HL-60 (cell line): ENCODE measurements at regions not wholly inside any gene's neighbourhood (a gene's known extent, or its start where the extent isn't known, plus 50 kb on each side); places are given as distances from the start of the nearest gene placed in this dataset.

Experiments
- DNase-seq, 2 experiments: peaks; one replicate each; pipeline ENCODE4 v3.0.0-alpha.2; 2010 to 2020; ENCODE audit warnings: low read depth in 1 of 2, low spot score in 1 of 2
- H3K27ac ChIP-seq: fragments of 250-450 bp; sonication (Bioruptor Pico); replicated peaks from 2 replicates; pipeline ENCODE4 v1.5.1; 2020; ENCODE audit warnings: mild to moderate bottlenecking, moderate library complexity
- H3K27me3 ChIP-seq: fragments of 250-450 bp; sonication (Bioruptor Pico); 2 replicates; pipeline ENCODE4 v1.5.1; 2021; ENCODE audit warnings: mild to moderate bottlenecking, moderate library complexity; ENCODE audit not compliant: insufficient read depth, poor library complexity, severe bottlenecking
- H3K4me3 ChIP-seq: replicated peaks from 2 replicates; pipeline ENCODE4 v1.5.1; 2011; ENCODE audit warnings: mild to moderate bottlenecking, control low read depth, low read length; ENCODE audit not compliant: insufficient read depth
- GABPA ChIP-seq: IDR thresholded peaks from 2 replicates; pipeline ENCODE4 v1.6.1; 2012; ENCODE audit warnings: low read depth
- POLR2AphosphoS5 ChIP-seq: IDR thresholded peaks from 2 replicates; pipeline ENCODE4 v1.6.1; 2012; ENCODE audit warnings: low read depth
- SPI1 ChIP-seq: IDR thresholded peaks from 2 replicates; pipeline ENCODE4 v1.6.1; 2012; ENCODE audit warnings: low read depth, mild to moderate bottlenecking, borderline replicate concordance
- TF ChIP-seq, protein P1 (sequence below): IDR thresholded peaks from 2 replicates; pipeline ENCODE4 v1.6.1; 2012; ENCODE audit warnings: low read depth; ENCODE audit not compliant: insufficient replicate concordance
- TF ChIP-seq, protein P2 (sequence below): IDR thresholded peaks from one replicate; pipeline ENCODE4 v1.5.1; 2011; ENCODE audit warnings: low read length, control low read depth, inconsistent platforms; ENCODE audit not compliant: insufficient read depth

DNA sequence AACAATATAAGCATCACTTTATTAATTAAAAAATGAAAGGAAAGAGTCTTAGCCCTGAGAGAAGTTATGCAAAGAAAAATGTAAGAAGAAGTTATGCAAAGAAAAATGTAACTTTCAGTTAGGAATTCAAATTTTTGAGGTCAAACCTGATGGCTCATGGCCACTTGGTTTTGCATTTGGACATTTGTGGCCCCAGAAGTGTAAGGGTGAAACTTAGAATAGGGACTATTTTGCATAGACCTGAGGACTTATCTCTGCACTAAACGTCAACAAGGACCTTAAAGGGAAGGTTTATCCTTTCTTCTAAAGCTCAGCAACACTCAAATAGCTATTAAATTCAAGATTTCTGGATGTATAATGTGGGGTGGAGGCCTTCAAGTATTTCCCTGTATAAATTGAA lies 724.5 kb upstream of the POT1 start:
- DNase-seq = no peak

DNA sequence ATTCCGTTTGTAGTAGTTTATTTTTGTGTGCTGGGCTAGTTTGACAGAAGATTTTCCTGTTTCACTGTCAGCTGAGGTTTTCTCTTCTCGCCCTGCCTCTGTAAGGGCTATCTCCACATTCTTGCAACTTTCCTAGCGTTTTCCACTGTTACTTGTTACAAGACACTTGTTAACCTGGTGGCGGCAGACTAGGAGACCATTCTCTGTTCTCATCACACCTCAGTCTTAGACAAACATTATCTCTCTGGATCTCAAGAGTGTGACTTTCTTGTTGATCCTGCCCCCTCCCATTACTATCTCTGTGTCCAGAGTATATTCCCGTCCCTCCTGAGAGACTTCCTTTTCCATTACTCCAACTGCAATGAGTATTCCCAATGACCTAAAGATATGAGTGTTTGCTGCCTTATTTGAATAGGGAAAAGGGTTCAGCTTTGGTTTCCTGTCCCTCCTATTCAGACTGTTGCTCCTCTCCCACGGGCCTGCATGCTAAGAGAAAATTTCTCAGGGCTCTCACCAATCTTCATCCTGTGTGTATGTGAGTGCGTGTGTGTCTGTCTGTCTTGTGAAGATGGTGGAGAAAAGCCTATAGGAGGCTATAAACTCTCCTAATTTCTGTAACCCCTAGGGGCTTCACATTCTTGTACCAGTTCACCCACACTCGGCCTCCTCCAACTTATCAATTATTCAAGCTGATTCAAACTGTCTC lies 722.4 kb upstream of the POT1 start:
- no peak for TF ChIP-seq SPI1
- TF ChIP-seq POLR2AphosphoS5 = no peak
- Histone ChIP-seq H3K4me3 (no peak overlapping the region), H3K27ac (no peak overlapping the region), H3K27me3 (no peaks in the 10 kb centered on the region)
- no peak for DNase-seq

More for the DNA sequence above, 724.5 kb upstream of the POT1 start:
- Histone ChIP-seq H3K27ac (no peak overlapping the region), H3K27me3 (no peaks in the 10 kb centered on the region), H3K4me3 (no peak overlapping the region)
- TF ChIP-seq, protein P1, sequence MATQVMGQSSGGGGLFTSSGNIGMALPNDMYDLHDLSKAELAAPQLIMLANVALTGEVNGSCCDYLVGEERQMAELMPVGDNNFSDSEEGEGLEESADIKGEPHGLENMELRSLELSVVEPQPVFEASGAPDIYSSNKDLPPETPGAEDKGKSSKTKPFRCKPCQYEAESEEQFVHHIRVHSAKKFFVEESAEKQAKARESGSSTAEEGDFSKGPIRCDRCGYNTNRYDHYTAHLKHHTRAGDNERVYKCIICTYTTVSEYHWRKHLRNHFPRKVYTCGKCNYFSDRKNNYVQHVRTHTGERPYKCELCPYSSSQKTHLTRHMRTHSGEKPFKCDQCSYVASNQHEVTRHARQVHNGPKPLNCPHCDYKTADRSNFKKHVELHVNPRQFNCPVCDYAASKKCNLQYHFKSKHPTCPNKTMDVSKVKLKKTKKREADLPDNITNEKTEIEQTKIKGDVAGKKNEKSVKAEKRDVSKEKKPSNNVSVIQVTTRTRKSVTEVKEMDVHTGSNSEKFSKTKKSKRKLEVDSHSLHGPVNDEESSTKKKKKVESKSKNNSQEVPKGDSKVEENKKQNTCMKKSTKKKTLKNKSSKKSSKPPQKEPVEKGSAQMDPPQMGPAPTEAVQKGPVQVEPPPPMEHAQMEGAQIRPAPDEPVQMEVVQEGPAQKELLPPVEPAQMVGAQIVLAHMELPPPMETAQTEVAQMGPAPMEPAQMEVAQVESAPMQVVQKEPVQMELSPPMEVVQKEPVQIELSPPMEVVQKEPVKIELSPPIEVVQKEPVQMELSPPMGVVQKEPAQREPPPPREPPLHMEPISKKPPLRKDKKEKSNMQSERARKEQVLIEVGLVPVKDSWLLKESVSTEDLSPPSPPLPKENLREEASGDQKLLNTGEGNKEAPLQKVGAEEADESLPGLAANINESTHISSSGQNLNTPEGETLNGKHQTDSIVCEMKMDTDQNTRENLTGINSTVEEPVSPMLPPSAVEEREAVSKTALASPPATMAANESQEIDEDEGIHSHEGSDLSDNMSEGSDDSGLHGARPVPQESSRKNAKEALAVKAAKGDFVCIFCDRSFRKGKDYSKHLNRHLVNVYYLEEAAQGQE = no peak
- TF ChIP-seq SPI1 = no peak
- no peak for TF ChIP-seq GABPA
- TF ChIP-seq, protein P2, sequence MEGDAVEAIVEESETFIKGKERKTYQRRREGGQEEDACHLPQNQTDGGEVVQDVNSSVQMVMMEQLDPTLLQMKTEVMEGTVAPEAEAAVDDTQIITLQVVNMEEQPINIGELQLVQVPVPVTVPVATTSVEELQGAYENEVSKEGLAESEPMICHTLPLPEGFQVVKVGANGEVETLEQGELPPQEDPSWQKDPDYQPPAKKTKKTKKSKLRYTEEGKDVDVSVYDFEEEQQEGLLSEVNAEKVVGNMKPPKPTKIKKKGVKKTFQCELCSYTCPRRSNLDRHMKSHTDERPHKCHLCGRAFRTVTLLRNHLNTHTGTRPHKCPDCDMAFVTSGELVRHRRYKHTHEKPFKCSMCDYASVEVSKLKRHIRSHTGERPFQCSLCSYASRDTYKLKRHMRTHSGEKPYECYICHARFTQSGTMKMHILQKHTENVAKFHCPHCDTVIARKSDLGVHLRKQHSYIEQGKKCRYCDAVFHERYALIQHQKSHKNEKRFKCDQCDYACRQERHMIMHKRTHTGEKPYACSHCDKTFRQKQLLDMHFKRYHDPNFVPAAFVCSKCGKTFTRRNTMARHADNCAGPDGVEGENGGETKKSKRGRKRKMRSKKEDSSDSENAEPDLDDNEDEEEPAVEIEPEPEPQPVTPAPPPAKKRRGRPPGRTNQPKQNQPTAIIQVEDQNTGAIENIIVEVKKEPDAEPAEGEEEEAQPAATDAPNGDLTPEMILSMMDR = no peak
- no peak for TF ChIP-seq POLR2AphosphoS5

DNA sequence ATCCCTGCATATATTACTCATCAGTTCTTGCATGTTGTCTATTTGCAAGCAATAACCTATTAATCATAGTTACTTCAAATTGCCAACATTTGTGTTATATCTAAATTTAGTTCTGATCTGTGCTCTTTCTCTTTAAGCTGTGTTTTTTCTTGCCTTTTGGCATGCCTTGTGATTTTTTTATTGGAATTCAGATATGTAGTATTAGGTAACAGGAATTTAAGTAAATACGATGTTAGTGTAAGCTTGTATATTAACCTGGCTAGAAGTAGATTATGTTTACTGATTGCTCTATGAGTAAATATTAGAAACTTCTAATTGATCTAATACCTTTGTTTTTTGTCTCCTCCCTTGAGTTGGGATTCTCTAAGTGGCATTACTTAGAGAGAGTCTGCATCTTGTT lies 718.9 kb upstream of the POT1 start:
- H3K27me3 ChIP-seq = no peaks in the 10 kb centered on the region
- TF ChIP-seq, protein P1 = no peak
- TF ChIP-seq, protein P2 = no peak
- TF ChIP-seq GABPA = no peak
- TF ChIP-seq POLR2AphosphoS5 = no peak
- TF ChIP-seq SPI1 = no peak
- H3K4me3 ChIP-seq = no peak overlapping the region
- no peak for DNase-seq
- no peak overlapping the region for H3K27ac ChIP-seq

DNA sequence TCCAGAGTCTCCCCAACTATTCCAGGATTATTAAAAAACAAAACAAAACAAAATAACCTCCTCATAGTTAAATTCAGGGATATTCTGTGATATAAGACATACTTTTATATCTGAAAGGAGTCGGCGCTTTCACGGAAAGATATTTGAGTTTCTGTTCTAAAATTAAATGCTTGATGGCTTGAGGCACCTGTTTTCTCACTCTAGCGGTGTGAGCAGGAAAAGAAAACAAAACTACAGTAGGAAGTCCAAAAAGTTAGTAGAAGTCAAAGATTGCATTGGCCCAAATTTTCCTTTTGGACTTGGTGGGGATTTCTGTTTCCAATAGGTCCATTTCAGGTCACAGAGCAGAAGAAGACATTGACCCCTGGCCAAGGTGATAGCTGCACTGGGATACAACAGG lies 716.1 kb upstream of the POT1 start:
- Histone ChIP-seq H3K27ac (no peak overlapping the region), H3K4me3 (no peak overlapping the region), H3K27me3 (no peaks in the 10 kb centered on the region)
- TF ChIP-seq POLR2AphosphoS5 (no peak), SPI1 (no peak)
- TF ChIP-seq, protein P1 = no peak
- TF ChIP-seq, protein P2 = no peak
- DNase-seq = no peak
